Erythroblast (primary cell): ENCODE measurements at regions not wholly inside any gene's neighbourhood (a gene's known extent, or its start where the extent isn't known, plus 50 kb on each side); places are given as distances from the start of the nearest gene placed in this dataset.
"Not testable (repeated sequence)": the region's sequence is repeated elsewhere in the genome, so short reads cannot be mapped to it uniquely, and the experiment has no call there.

Experiments used
- GATA1 ChIP-seq: IDR thresholded peaks from 2 replicates; pipeline ENCODE4 v1.6.1; 2011; ENCODE audit warnings: low read depth, mild to moderate bottlenecking, control low read depth, low read length, moderate library complexity
- POLR2A ChIP-seq: IDR thresholded peaks from 2 replicates; pipeline ENCODE4 v1.6.1; 2011; ENCODE audit warnings: mild to moderate bottlenecking, low read length

DNA sequence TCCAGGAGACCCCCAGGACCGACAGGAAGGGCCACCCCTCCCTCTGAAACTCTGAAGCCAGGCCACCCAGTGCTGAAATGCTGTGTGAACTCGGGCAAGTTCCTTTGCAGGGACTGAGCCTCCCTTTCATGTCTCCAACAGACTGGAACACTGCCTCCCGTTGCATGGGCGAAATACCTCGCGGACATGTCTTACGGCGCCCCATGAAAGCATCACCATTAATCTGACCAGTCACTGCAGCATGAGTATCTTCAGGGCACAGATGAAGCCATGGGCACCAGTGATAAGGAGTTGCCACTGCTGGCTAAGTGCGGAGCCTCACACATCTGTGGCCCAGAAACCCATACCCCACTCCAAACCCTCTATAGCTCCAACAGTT lies 60.8 kb upstream of the SPN start:
- peak; percentile 53 for TF ChIP-seq POLR2A
- not testable (repeated sequence) for TF ChIP-seq GATA1
